PC-9 (cell line): ENCODE measurements at regions not wholly inside any gene's neighbourhood (a gene's known extent, or its start where the extent isn't known, plus 50 kb on each side); places are given as distances from the start of the nearest gene placed in this dataset.

ENCODE experiments used
- BruUV-seq: library from RNA; stranded (reverse); fragments of 400-500 nt; replicated peaks from 2 replicates; lab custom pipeline; 2021; lab: Mats Ljungman, UMichigan
- CTCF ChIA-PET: fragments of 300-600 bp; sonication (Branson Sonifier 250); formaldehyde crosslinking; loops from one replicate; lab custom pipeline; 2022; ENCODE audit warnings: antibody characterized with exemption; lab: Charles Lee
- POLR2A ChIA-PET: fragments of 300-600 bp; sonication (Branson Sonifier 250); formaldehyde crosslinking; loops from one replicate; lab custom pipeline; 2022; ENCODE audit warnings: antibody characterized with exemption; ENCODE audit not compliant: unreplicated experiment; lab: Charles Lee
- DNase-seq, 2 experiments: peaks; one replicate each; pipeline versions ENCODE4 v3.0.0 to v3.0.0-alpha.2; 2015 to 2022; ENCODE audit warnings: mixed read lengths in 1 of 2
- H2AFZ ChIP-seq: fragments of 200-600 bp; sonication (generic); 2 replicates; pipeline ENCODE4 v1.8.1; 2017; ENCODE audit warnings: antibody characterized with exemption
- H3F3A ChIP-seq: fragments of 200-600 bp; sonication (generic); 2 replicates; pipeline ENCODE4 v1.8.1; 2017; ENCODE audit warnings: antibody characterized with exemption, mild to moderate bottlenecking, low read depth; ENCODE audit not compliant: insufficient read depth
- H3K27ac ChIP-seq: fragments of 200-600 bp; sonication (generic); 2 replicates; pipeline ENCODE4 v1.6.1; 2016; ENCODE audit warnings: mixed run types
- H3K27me3 ChIP-seq: fragments of 200-600 bp; sonication (generic); 2 replicates; pipeline ENCODE4 v1.6.1; 2016; ENCODE audit warnings: low read depth, mixed run types; ENCODE audit not compliant: insufficient read depth
- H3K36me3 ChIP-seq: fragments of 200-600 bp; sonication (generic); 2 replicates; pipeline ENCODE4 v1.6.1; 2016; ENCODE audit warnings: low read depth, mixed run types
- H3K4me1 ChIP-seq: fragments of 200-600 bp; sonication (generic); replicated peaks from 2 replicates; pipeline ENCODE4 v1.6.1; 2016; ENCODE audit warnings: mixed run types; ENCODE audit not compliant: insufficient read depth
- H3K4me2 ChIP-seq: fragments of 200-600 bp; sonication (generic); 2 replicates; pipeline ENCODE4 v1.6.1; 2017; ENCODE audit warnings: mixed run types
- H3K4me3 ChIP-seq: fragments of 200-600 bp; sonication (generic); 2 replicates; pipeline ENCODE4 v1.6.1; 2016; ENCODE audit warnings: mixed run types
- H3K79me2 ChIP-seq: fragments of 200-600 bp; sonication (generic); 2 replicates; pipeline ENCODE4 v1.6.1; 2017; ENCODE audit warnings: low read depth, mixed run types
- H3K9me2 ChIP-seq: fragments of 200-600 bp; sonication (generic); 2 replicates; pipeline ENCODE4 v1.8.1; 2017; ENCODE audit warnings: mild to moderate bottlenecking; ENCODE audit not compliant: insufficient read depth
- H3K9me3 ChIP-seq: fragments of 200-600 bp; sonication (generic); 2 replicates; pipeline ENCODE4 v1.8.1; 2016; ENCODE audit warnings: low read depth; ENCODE audit not compliant: insufficient read depth
- H4K20me1 ChIP-seq: fragments of 200-600 bp; sonication (generic); 2 replicates; pipeline ENCODE4 v1.8.1; 2017; ENCODE audit not compliant: insufficient read depth
- EZH2 ChIP-seq: fragments of 200-600 bp; sonication (generic); IDR thresholded peaks from 2 replicates; pipeline ENCODE4 v1.8.0; 2017; ENCODE audit warnings: antibody characterized with exemption, low read depth
- intact Hi-C: fragments of 100-400 bp; cut with micrococcal nuclease; formaldehyde crosslinking; loops from one replicate; pipeline ENCODE4 v1.10.0; 2022; ENCODE audit not compliant: unreplicated experiment
- TF ChIP-seq, protein P1 (sequence below): fragments of 200-600 bp; sonication (generic); conservative IDR thresholded peaks from 2 replicates; pipeline ENCODE4 v1.6.1; 2017; ENCODE audit warnings: mixed run types, antibody characterized with exemption, mild to moderate bottlenecking, moderate library complexity

DNA sequence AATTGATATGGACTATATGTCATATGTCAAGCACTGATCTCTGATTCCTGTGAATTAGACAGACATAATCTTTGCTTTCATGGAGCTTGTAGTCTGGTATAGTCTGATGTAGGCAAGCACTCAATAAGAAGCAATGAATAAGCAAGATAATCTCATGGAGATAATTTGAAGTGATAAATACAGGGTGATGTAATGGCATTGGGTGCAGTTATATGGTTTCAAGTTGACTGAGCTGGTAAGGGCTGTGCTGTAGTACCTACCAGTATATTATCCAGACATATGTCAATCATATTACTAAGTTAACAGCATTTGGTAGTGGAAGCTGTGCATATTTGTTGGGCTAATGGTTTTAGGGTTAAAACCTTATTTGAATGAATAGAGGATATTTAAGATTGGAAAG lies 117.5 kb upstream of the PRPS1L1 start:
- no peak overlapping the region for H3K27ac ChIP-seq
- no peaks in the 10 kb centered on the region for H3K9me3 ChIP-seq
- H3K79me2 ChIP-seq = no peaks in the 10 kb centered on the region
- no peaks in the 10 kb centered on the region for H4K20me1 ChIP-seq
- CTCF ChIA-PET = no interaction called here
- H3K4me3 ChIP-seq = no peak overlapping the region
- no peak for DNase-seq
- H3K9me2 ChIP-seq = no peaks in the 10 kb centered on the region; the same call in 1 of the 2 replicates
- BruUV-seq = no TSS peak
- TF ChIP-seq EZH2 = no peak
- TF ChIP-seq, protein P1, sequence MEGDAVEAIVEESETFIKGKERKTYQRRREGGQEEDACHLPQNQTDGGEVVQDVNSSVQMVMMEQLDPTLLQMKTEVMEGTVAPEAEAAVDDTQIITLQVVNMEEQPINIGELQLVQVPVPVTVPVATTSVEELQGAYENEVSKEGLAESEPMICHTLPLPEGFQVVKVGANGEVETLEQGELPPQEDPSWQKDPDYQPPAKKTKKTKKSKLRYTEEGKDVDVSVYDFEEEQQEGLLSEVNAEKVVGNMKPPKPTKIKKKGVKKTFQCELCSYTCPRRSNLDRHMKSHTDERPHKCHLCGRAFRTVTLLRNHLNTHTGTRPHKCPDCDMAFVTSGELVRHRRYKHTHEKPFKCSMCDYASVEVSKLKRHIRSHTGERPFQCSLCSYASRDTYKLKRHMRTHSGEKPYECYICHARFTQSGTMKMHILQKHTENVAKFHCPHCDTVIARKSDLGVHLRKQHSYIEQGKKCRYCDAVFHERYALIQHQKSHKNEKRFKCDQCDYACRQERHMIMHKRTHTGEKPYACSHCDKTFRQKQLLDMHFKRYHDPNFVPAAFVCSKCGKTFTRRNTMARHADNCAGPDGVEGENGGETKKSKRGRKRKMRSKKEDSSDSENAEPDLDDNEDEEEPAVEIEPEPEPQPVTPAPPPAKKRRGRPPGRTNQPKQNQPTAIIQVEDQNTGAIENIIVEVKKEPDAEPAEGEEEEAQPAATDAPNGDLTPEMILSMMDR = no peak
- no peaks in the 10 kb centered on the region for H3K27me3 ChIP-seq
- H2AFZ ChIP-seq = no peak overlapping the region
- H3K36me3 ChIP-seq = no peaks in the 10 kb centered on the region
- H3F3A ChIP-seq = no peaks in the 10 kb centered on the region
- no peaks in the 10 kb centered on the region for H3K4me1 ChIP-seq
- H3K4me2 ChIP-seq = no peak overlapping the region
- intact Hi-C loops = no loop called here
- POLR2A ChIA-PET = no interaction called here

DNA sequence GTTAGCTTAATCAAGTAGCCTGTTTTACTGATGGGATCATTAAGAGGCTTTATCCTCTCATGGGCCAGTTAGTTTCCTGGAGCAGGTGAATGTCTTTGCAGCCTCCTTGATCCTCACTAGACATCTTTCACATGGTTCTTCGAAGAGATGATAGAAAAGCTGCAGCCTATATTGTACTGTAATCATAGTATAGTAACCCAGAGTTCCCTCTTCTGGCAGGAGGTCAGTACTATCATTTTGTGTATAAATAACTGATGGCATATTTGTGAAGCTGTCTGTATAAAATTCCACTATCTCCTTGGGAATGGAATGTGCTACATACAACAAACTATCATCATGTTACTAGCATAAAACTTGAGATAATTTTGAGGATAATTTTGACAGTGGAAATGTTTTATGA lies 123.8 kb upstream of the PRPS1L1 start:
- Histone ChIP-seq H2AFZ (no peak overlapping the region), H3K4me2 (no peak overlapping the region), H3K4me3 (no peak overlapping the region), H4K20me1 (no peaks in the 10 kb centered on the region), H3K27ac (no peak overlapping the region), H3K9me3 (no peaks in the 10 kb centered on the region), H3K36me3 (no peaks in the 10 kb centered on the region), H3K27me3 (no peaks in the 10 kb centered on the region), H3K9me2 (no peaks in the 10 kb centered on the region; the same call in 1 of the 2 replicates), H3K79me2 (no peaks in the 10 kb centered on the region), H3F3A (no peaks in the 10 kb centered on the region), H3K4me1 (no peaks in the 10 kb centered on the region)
- TF ChIP-seq EZH2 = no peak
- TF ChIP-seq, protein P1 = peak; percentile 35; the same call in 1 of the 2 replicates
- BruUV-seq = no TSS peak
- POLR2A ChIA-PET = no interaction called here
- intact Hi-C loops = no loop called here
- CTCF ChIA-PET = no interaction called here
- DNase-seq = no peak

DNA sequence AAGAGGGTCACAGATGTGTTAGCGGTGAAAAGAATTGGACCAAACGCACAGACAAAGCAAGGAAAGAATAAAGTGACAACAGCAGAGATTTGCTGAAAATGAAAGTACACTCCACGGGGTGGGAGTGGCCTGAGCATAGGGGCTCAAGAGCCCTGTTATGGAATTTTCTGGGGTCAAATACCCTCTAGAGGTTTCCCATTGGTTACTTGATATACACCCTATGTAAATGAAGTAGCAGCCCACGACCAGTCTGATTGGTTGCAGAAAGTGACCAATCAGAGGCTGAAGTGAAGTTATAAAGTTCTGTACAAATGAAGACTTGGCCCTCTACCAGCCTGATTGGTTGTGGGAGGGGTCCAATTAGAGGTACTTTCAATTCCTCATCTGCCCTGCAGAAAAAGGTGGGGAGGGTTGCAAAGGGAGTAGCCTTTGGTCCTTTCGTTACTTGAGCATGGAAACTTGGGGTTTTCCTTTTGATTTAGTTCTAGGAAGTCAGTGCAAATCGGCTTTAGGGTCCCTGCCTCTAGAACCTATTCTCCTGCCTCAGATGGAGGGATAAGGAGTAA lies 125.6 kb upstream of the PRPS1L1 start:
- BruUV-seq = no TSS peak
- POLR2A ChIA-PET = no interaction called here
- intact Hi-C loops = no loop called here
- Histone ChIP-seq H3K27ac (no peak overlapping the region), H3K9me3 (no peaks in the 10 kb centered on the region), H3K9me2 (no peaks in the 10 kb centered on the region; the same call in 1 of the 2 replicates), H3K4me2 (no peak overlapping the region), H3K36me3 (no peaks in the 10 kb centered on the region), H3F3A (no peaks in the 10 kb centered on the region), H4K20me1 (no peaks in the 10 kb centered on the region), H3K79me2 (no peaks in the 10 kb centered on the region), H2AFZ (no peak overlapping the region), H3K4me3 (no peak overlapping the region), H3K4me1 (no peaks in the 10 kb centered on the region), H3K27me3 (no peaks in the 10 kb centered on the region)
- CTCF ChIA-PET = no interaction called here
- TF ChIP-seq, protein P1 = no peak
- no peak for TF ChIP-seq EZH2
- DNase-seq = no peak
